NCI-H2227 (cell line): ENCODE measurements at regions not wholly inside any gene's neighbourhood (a gene's known extent, or its start where the extent isn't known, plus 50 kb on each side); places are given as distances from the start of the nearest gene placed in this dataset.
A peak's percentile ranks its signal among the peaks of the same experiment; 100 is the strongest.

Experiments used
- DNase-seq: peaks from one replicate; lab custom pipeline; 2025; ENCODE audit not compliant: unreplicated experiment; lab: John Stamatoyannopoulos, UW

- no peak for DNase-seq
These were observed 251.0 kb downstream of the RHOU start for GRCh38 chr1:228986093-228986904.

DNA sequence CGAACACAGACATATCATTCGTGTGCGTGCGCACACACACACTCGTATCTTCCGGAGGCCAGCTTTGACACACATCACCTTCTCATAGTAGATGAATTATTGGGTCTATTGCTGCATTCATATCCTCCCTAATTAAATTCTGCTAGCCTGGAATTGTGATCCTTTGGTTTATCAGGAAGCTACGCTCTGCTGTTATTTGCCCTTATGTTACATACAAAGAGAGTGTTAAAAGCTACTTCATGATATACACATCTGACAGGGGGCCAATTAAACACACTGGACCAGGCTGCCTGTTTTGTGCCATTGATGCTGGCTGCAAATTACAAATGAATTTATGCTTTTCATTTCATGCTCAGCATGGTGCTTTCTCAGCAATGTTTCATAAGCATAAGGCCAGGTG is 252.0 kb downstream of the RHOU start:
- DNase-seq: peak; percentile 69

- no peak for DNase-seq
These were observed 252.6 kb downstream of the RHOU start for GRCh38 chr1:228987736-228988506.

GRCh38 chr1:228988664-228989063 is 253.4 kb downstream of the RHOU start:
- DNase-seq: peak; percentile 20

DNA sequence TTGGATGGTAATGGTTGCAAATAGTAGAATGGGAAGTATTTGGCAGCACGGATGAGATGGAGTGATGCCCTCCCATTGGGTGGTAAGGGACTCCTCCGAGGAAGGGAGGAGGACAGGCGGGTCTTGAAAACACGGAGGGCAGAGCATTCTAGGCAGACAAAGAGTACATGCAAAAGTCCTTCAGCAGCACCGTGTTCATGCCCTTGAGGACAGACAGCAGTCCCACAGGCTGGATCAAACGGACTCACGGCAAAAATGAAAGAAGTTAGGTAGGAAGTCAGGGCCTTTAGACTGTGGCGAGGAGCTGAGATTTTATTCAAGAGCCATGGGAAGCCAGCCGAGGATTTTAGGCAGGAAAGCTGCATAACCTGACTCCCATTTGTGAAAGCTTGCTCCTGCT is 253.9 kb downstream of the RHOU start:
- no peak for DNase-seq

- DNase-seq: no peak
These were observed 254.4 kb downstream of the RHOU start for GRCh38 chr1:228989676-228989991.

- no peak for DNase-seq
These were observed 254.9 kb downstream of the RHOU start for GRCh38 chr1:228989992-228990827.

DNA sequence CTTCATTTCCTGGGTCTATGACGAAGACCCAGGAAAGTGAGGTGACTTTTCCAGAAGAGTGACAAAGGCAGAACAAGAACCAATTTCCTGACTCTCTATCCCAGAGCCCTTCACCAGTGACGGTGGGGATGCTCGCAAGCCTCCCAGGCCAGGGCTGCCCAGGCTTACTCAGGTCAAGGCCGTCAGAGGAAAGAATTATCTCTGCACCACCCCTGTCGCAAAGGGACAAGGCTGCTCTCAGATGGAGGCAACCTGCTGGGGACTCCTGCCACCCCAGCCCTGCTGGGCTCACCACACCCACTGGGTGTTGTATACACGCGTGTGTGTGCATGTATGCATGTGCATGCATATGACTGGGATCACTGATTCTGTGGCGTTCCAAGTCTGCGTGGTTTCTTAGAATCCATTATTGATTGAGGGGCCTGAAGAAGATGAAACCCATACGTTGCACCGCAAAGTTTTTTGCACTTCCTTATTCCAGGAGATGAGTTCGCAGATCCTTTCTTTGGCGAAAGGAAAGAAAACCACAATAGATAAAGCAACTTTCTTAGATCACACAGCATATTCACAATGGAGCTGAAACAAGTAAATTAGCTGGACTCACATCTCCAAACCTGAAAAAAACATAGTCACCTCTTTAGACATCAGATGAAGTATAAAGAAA is 255.8 kb downstream of the RHOU start:
- no peak for DNase-seq

- DNase-seq: no peak
These were observed 256.8 kb downstream of the RHOU start for GRCh38 chr1:228992044-228992443.

GRCh38 chr1:228992907-228993535 is 257.7 kb downstream of the RHOU start:
- DNase-seq: no peak

DNA sequence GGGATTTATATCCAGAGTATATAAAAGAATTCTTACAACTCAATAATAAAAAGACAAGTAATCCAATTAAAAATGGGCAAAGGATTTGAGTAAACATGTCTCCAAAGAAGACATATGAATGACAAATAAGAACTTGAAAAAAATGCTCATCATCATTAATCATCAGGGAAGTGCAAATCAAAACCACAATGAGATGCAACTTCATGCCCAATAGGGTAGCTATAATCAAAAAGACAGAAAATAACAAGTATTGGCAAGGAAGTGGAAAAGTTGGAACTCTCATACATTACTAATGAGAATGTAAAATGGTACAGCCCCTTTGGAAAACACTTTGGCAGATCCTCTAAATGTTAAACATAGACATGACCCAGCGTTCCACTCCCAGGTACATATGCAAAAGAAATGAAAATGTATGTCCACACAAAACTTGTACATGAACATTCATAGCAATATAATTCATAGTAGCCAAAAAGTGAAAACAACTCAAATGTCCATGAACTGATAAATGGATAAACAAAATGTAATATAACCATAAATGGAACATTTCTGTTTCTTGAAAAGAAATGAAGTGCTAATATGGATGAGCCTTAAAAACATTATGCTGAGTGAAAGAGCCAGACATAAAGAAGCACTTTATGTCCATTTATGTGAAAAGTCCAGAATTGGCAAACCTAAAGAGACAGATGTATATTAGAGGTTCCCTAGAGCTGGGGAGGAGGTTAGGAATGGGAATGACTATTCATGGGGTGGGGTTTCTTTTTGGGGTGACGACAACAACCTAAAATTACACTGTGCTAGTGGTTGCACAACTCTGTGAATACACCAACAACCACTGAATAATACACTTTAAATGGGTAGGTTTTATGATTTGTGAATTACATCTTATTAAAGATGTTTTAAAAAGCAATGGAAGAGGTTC is 259.7 kb downstream of the RHOU start:
- no peak for DNase-seq

- DNase-seq: no peak
These were observed 261.0 kb downstream of the RHOU start for GRCh38 chr1:228996281-228996680.

DNA sequence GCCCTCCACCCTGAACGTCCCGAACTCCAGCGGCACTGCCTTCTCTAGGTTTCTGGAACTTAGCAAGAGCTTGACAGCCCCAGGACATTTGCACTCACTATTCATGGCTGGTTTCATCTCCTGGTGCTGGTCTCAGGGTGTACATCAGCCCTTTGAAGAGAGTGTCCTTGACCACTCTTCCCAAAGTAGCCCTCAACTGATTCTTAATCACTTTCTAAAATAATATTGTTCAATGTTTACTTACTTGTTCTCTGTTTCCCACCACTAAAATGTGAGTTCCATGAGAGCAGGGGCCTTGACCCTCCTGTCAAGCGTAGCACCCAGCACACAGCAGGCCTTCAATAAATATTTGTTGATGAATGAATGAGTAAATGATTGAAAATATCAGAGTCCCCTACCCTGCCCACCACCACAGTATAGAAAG is 262.5 kb downstream of the RHOU start:
- no peak for DNase-seq

DNA sequence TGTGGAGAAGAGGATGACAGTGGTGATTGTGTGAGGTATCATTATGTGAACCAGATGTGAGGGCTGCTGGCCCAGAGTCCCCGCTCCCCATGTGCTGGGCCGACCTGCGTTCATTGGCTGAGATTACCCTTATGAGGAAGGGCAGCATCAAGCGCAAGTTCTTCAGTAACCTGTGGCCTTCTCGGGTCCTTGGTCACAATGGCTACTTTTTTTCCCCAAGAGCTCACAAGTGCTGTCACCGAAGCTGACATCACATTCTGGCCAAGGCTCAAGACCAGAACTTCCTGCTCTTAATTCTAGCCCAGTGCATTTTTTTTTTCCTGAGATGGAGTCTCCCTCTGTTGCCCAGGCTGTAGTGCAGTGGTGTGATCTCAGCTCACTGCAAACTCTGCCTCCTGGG is 262.9 kb downstream of the RHOU start:
- DNase-seq: no peak

DNA sequence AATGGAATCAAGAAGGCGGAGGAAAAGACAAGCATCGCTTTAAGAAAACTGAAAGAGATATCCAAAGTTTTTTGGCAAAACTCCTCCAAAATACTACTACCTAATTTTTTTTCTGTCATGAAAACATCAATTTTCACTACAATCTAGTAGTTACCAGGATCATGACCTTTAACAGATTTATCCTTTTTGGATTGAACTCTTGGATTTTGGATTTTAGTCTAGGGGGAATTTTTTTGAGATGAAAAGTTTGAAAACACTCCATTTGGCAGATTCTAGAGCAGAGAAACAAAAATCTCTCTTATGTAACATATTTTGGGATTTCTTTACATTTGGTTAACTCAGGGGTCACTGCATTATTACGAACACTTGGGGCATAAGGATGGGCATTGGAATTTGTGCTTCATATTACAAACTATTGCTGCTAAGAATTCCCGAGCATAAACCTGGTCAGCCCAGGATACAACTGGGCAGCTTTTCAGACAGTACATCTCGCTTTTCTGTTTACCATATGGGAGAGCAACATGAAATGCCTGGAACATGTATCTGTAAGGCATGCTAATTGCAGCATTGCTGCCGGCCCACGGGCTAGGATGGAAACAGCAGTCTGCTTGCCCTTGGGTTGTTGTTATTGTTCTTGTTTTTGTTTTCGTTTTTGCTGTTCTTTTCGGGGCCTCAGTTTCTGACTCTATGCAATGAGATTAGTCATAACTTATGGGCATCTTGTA is 264.3 kb downstream of the RHOU start:
- DNase-seq: no peak

- no peak for DNase-seq
These were observed 264.9 kb downstream of the RHOU start for GRCh38 chr1:229000187-229000586.

- no peak for DNase-seq
These were observed 266.3 kb downstream of the RHOU start for GRCh38 chr1:229001467-229002011.

DNA sequence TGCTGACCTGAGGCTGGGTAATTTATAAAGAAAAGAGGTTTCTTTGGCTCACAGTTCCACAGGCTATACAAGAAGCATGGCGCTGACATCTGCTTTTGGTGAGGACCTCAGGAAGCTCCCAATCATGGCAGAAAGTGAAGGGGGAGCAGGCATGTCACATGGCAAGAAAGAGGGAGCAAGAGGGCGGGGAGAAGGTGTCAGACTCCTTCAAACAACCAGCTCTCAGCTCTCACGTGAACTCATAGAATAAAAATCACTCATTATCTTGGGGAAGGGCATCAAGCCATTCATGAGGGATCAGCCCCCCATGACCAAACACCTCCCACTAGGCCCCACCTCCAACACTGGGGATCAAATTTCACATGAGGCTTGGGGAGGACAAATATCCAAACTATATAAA is 266.8 kb downstream of the RHOU start:
- DNase-seq: no peak
